NOMO-1 treated with dmso at 0.1 percent for 144 hours (cell line): ENCODE measurements at regions not wholly inside any gene's neighbourhood (a gene's known extent, or its start where the extent isn't known, plus 50 kb on each side); places are given as distances from the start of the nearest gene placed in this dataset.

Experiments used
- DNase-seq: peaks from one replicate; lab custom pipeline; 2025; ENCODE audit not compliant: unreplicated experiment; lab: John Stamatoyannopoulos, UW

DNA sequence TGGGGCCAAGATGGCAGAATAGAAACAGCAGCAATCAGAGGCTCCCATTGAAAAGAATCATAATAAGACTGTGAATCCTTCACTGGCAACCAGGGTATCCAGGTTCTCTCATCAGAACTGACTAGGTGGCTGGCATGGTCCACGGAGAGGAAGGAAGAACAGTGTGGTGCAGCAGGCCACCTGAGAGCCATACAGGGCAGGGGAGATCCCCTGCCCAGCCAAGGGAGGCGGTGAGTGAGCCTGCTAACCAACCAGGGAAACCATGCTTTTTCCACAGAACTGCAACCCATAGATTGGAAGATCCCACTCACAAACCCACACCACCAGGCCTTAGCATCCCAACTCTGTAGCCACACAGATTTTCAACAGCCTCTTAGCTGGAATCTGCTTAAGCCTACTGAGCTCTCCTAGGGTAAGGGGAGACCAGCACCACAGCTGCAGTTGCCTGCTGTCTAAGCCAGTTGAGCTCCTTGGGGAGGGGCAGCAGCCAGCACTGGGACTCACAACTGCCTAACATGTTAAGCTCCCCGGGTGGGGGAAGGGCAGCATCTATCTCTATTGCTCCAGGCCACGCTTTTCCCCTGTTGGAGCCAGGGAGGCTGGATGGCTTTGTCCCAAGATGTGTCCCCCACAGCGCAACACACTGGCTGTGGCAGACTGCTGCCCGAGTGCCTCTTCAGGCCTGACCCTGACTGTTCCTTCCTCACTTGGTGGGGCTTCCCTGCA, 342.6 kb upstream of the CCDC196 start:
- DNase-seq: no peak

DNA sequence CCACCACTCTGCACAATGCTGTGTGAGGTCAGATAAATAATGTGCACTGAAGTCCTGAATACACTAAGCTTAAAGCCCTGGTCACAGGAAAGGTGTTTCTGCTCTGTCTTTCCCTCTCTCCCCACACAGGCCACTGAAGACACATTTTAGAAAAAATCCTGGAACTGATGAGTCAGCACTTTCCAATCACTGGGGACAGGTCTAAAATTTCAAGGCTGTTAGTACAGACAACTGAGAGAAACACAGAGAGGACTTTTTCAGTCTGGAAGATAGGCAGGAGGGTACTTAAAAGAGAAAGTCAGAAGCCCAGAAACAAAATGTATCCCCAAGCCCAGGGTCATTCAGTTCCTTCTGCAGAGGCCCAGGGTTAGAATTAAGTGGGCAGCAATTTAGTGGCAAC, 333.9 kb upstream of the CCDC196 start:
- DNase-seq: no peak

DNA sequence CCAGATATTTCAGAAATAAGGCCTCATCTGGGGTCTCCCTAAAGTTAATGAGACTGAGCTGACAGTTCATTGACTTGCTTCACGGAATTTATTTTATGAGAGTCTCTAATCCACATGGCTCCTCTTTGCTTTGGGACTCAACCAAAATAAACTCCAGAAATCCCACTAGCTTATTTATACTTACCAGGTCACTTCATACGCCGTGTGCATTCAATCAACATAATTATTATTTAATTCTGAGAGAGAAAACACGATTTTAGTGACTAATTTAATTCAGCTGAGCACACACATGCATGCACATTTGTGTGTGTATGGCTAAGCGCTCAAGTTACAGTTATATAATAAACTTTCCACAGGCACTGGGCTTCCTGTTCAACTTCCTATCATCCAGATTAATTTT, 333.4 kb upstream of the CCDC196 start:
- DNase-seq: no peak

DNA sequence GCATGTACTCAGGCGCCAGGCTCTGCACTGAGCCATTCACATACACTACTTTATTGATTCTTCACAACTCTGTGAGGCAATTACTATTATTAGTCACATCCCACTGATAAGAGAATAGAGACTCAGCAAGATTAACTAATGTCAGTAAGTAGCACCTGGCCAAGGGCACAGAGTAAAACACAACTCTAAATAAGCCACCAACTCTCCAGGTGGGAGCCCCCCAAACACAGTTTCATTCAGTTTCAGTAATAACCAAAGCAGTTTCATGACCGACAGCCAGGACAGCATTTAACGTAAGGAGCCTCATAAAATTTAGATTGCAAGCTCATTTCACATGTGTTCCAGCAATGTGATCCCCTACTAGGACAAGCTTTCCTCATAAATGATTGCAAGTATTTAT, 323.1 kb upstream of the CCDC196 start:
- no peak for DNase-seq

DNA sequence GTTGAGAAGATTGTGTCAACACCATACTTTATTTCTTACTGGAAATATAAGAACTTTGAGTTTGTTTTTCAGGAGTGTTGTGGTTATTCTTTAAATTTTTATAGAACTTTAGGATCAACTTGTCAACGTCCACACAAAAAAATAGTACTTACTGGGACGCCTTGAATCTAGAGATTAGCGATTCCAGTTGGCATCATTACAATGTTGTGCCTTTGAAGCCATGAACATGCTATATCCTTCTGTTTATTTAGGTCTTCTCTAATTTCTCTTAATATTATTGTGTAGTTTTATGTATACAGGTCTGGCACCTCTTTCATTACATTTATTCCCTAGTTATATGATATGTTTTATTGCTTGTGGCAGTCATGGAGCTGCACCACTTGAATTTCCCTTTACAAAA, 320.8 kb upstream of the CCDC196 start:
- DNase-seq: no peak

DNA sequence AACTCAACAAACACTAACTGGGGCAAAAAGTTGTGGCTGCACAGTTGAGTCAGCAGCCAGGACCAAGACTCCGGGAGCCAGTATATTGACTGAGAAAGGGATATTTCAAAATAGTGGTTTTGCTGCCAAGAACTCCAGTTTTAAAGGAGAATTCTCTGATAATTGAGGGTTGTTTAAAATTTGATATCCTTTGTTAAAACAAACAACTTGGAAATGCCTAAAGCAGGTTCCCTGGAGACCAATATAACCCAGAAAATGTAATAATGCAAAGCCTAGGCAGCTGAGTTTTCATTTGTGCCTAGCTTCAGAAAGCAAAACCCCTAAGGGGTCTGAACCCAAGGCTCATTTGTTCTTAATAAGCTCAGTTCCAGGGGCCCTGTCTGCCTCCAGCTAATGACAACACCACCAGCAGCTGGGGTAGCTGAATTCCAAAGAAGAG, 311.7 kb upstream of the CCDC196 start:
- no peak for DNase-seq

DNA sequence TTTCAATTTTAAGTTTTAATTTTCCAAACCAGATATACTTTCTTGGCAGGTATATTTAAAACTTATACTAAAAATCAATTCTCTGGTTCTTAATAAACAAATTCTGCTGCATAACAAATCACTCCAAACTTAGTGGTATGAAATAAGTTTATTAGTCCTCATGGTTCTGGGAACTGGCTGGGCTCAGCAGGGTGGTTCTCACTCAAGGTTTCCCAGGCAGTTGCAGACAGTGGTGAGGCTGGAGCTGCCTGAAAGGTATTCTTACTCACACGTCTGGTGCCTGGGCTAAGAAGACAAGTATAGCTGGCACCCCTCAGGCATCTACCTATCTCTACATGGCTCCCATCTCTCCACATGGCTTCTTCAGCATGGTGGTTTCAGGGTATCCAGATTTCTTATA, 308.2 kb upstream of the CCDC196 start:
- DNase-seq: no peak

DNA sequence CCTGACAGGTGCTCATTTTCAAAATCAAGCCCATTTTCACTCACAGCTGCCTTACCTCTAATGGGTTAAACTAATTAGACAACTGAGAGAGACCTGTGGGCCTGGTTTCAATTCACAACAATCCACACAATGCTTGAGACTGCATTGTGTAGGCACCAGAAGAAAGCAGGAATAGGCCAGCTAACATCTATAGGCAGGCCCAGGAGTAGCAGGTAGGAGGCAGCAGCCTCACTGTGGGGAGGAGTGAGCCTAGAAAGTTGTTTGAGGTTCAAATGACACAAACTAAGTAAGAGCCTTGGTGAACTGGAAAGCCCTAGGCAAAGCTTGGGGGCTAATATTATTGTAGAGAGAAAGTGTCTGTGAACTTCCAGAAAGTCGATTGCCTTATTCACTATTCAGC, 289.5 kb upstream of the CCDC196 start:
- no peak for DNase-seq

DNA sequence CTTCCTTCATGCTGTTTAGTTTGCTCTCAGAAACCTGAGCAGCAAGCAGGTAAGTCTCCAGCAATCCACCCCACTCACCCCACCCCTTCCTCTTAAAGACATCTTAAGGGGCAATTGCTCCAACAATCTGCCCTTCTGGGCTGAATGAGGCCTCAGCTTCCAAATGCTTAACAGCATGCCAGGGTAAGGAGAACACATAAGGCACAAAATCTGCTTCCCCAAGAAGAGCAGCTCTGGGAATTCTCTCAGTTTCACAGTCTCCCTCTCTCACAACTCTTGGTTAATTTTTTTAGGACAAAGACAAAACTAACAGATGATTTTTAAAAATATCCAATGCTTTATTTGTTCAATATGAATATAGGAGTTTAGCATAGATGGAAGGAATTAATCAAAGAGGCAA, 288.9 kb upstream of the CCDC196 start:
- no peak for DNase-seq

DNA sequence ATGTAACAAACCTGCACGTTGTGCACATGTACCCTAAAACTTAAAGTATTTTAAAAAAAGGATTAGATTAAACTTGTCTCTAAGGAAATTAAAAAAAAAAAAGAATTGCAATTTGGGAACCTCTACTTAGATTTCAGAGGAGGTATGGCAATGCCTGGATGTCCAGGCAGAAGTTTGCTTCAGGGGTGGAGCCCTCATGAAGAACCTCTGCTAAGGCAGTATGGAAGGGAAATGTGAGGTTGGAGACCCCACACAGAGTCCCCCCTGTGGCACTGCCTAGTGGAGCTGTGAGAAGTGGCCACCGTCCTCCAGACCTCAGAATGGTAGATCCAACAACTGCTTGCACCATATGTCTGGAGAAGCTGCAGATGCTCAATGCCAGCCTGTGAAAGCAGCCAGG, 279.6 kb upstream of the CCDC196 start:
- no peak for DNase-seq

DNA sequence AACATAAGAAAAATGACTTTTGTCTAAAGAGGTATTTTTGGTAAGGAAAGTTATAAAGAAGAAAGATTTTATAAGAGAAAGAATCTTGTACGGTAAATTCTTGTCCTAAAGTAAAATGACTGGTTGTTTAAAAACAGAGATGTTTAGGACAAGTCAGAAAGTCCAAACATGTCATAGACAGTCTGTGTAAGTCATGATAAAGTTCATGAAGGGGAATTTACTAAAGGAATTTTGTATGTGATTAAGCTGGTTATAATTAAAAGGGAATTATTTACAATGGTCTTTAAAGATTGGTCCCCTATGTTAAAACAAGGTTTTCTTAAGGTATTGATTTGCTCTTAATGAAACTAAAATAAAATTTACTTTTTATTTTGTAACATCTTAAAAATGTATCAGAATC, 269.4 kb upstream of the CCDC196 start:
- no peak for DNase-seq

DNA sequence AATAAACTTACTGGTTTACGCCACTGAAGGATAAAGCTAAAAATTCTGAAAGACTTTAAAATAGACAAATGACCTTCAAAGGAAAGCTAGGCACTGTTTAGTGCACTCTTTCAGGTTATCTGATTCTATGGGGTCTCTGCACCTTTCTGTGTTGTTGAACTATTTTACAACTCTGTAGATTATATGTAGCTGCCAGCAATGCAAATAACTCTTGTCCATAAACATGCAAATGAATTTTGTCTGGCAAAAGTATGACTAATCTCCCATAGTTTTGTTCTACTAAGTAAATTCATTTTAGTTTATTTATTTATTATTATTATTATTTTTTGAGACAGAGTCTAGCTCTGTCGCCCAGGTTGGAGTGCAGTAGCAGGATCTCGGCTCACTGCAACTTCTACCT, 266.3 kb upstream of the CCDC196 start:
- no peak for DNase-seq

DNA sequence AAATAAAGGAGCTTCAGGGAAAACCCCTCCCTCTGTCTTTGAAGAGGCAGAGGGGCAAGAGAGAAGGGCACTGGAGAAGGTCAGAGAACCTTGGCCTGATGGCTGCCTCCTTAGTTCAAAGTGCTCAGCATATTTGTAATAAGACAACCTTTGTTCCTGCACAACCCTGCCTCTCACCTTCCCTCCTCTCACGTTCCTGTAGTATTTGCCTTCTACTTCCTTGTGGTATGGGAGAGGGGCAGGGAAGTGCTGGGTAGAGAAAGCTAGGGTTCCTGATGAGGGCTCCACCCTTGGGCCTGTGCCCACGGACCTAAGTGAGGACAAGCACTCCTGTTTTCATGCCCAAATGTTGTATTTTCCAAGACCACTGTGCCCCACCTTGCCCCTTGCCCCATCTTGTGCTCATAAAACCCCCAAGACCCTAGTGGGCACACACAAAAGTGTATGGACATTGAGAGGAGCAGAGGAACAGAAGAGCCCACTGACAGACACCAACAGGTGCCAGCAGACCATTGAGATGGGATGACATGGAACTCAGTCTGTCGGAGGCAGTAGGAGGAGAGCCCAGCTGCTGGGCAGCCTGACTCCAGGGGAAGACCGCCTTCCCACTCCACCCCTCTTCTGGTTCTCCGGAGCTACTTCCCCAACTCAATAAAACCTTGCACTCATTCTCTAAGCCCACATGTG, 261.5 kb upstream of the CCDC196 start:
- DNase-seq: no peak

DNA sequence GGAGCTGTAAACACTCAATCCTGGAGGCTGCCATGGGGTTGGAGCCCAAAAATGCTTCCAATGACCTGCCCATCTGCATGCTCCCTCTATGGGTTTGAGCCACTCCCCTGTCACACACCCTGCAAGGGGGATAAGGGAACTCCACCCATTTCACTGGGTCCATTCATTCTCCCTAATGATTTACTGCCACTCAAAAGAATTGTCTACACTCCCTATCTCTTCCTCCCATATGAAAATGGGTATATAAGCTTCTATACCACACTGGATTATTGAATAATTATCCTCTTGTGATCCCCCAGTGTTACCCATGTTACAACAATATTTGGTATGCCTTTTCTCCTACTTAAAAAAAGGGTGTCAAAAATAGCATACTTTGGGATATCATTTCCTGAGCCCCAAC, 260.8 kb upstream of the CCDC196 start:
- DNase-seq: no peak

DNA sequence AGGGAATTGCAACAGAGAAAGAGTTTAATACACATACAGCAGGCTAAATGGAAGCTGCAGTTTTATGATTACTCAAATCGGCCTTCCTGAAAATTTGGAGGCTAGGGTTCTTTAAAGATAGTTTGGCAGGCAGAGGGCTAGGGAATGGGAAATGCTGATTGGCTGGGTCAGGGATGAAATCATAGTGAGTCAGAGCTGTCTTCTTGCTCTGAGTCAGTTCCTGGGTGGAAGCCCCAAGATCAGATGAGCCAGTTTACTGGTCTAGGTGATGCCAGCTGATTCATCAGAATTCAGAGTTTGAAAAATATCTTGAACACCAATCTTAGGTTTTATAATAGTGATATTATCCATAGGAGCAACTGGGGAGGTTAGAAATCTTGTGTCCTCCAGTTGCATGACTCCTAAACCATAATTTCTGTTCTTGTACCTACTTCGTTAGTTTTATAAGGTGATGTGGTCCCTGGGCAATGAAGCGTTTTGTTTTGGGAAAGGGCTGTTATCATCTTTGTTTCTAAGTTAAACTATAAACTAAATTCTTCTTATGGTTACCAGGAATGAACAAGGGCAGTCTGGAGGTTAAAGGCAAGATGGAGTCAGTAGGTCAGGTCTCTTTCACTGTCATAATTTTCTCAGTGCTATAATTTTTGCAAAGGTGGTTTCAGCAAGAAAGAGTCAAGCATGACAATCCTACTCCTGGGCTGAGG, 257.8 kb upstream of the CCDC196 start:
- no peak for DNase-seq

DNA sequence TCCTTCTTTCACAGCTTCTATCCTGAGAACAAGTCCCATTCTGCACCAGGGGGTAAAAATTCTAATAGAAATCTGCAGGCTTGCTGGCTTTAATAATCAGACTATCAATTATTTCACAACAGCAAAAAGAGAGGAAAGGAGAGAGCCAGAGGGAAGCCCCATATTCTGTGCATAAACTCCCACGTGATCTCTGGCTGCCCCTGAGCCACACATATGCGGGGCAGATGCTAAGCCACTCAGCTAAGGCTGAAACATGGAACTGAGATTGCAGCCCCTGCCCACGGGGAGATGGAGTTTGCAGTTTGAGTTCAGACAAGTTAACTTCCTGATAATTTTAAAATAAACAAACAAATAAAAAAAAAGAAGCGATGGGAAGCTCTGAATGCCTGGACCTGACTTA, 254.4 kb upstream of the CCDC196 start:
- no peak for DNase-seq

DNA sequence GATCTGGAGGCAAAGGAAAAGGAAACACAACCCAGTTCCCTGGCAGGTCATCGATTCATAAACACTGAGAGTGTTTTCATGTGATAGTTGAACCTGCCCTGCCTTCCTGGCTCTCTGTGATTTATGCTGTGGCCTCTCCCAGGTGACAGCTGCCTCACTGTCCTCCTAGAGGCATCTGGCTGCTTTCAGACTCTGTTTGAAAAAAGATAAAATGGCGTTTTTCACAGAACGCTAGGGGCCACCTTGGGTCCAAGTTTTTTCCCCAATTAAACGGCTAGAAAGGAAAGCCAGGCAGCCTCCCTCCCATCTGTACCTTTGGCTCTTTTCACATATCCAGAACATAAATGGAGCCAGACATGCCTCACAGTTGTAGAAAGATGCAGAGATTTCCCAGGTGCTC, 252.6 kb upstream of the CCDC196 start:
- DNase-seq: no peak

DNA sequence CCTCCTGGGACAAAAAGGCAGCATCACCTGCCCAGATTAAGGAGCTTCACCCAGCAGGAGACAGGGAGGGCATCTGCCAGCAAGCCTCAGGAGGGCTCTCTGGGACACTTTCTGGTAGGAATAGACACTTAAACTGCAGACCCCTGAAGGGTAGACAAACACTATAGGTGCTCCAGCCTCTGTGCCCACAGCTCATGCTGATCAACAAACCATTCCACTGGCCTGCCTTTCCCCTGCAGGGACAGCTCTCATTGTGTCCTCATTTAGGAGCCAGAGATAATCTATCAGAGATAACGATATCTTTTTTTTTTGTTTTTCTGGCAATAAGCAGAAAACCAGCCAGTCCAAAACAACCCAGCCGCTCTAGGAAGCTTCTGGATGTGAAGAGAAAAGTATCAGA, 251.8 kb upstream of the CCDC196 start:
- DNase-seq: no peak

DNA sequence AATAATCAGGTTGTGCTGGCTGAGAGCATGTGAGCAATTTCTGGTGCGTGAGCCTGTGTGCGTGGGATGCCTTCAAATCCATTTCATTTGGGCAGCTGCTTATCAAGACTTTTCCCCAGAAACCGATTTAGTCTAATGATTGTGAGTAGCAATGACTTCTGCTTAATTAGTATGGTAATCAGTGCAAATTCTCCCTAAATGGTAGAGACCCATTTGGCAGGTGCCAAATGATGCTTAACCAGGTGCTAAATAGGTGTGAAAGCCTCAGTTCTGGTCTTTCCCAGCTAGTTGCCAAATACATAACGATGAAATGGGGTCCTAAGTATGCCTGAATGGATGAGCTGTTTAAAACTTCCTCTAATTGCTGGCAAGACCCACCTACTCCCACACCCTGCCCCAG, 248.4 kb upstream of the CCDC196 start:
- no peak for DNase-seq

DNA sequence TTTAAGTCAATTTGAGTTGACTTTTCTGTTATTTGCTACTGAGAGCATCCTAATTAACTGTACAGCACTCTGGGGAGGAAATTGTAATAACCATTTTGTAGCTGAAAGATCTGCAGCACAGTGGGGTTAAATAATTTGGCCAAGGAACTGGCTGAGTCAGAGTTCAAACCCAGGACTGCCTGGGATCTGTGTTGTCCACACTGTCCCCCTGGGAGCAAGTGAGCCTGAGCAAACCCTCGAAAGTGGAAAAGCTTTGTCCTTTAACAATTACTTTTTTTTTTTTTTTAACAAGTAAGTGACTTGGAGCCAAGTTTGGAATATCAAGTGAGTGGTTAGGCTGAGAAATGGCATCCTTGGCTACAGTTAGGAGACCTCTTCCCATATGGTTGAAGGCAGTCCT, 247.2 kb upstream of the CCDC196 start:
- DNase-seq: no peak

DNA sequence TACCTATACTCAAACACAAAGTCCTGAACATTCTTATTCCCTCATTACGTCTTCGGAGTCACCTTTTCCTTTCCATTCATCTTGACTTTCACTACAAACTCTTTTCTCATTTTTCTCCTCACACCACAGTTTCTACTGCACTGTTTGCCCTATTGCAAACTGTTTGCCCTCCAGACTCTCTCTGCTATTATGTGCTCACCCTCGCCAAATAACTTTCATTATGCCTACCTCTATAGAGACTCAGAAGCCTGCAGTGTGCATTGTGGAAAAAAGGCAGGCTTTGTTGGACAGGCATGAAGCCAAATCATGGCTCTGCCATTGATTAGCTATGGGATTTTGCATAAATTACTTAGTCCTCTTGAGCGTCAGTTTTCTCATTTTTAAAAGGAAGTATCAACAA, 246.6 kb upstream of the CCDC196 start:
- no peak for DNase-seq

DNA sequence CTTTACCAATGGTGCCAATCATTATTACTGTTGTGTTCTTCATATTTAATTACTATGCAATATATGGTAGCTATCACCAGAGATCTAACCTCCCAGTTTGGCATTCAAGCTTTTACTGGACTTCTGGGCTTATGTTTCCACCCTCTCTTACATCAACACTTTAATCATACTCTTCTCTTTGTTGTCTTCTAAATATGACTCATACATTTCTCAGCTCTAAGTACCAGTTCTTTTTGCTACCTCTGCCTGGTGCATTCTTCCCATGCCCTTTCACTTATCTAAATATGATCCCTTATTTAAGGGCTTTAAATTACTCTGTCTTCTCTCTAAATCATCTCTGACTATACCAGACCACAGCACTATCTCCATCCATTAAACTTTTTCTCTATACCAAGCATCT, 246.1 kb upstream of the CCDC196 start:
- no peak for DNase-seq
